Endodermal cell (in vitro differentiated cells): ENCODE measurements at regions not wholly inside any gene's neighbourhood (a gene's known extent, or its start where the extent isn't known, plus 50 kb on each side); places are given as distances from the start of the nearest gene placed in this dataset.

Experiments used
- DNase-seq: peaks from one replicate; pipeline ENCODE4 v3.0.0-alpha.2; 2017
- H3K27ac ChIP-seq: 2 replicates; pipeline ENCODE4 v1.5.1; 2013; ENCODE audit warnings: mild to moderate bottlenecking, low read depth, low read length, moderate library complexity
- H3K27me3 ChIP-seq: 2 replicates; pipeline ENCODE4 v1.6.1; 2013; ENCODE audit warnings: mild to moderate bottlenecking, low read length, moderate library complexity; ENCODE audit not compliant: insufficient read depth, control insufficient read depth, poor library complexity, severe bottlenecking
- H3K36me3 ChIP-seq: 2 replicates; pipeline ENCODE4 v1.7.0; 2013; ENCODE audit warnings: mild to moderate bottlenecking, low read length, moderate library complexity; ENCODE audit not compliant: control insufficient read depth, insufficient read depth
- H3K4me1 ChIP-seq: one replicate; pipeline ENCODE4 v1.7.0; 2013; ENCODE audit warnings: low read length; ENCODE audit not compliant: control insufficient read depth, insufficient read depth
- H3K4me3 ChIP-seq: 2 replicates; pipeline ENCODE4 v1.5.1; 2013; ENCODE audit warnings: mild to moderate bottlenecking, low read length, moderate library complexity
- H3K9ac ChIP-seq: 2 replicates; pipeline ENCODE4 v1.6.1; 2013; ENCODE audit warnings: mild to moderate bottlenecking, low read length, moderate library complexity; ENCODE audit not compliant: poor library complexity, severe bottlenecking; ENCODE audit errors: extremely low read depth
- H3K9me3 ChIP-seq: 2 replicates; pipeline ENCODE4 v1.6.1; 2013; ENCODE audit warnings: mild to moderate bottlenecking, low read length, moderate library complexity; ENCODE audit not compliant: control insufficient read depth
- H3K27ac Mint-ChIP-seq: 2 replicates; pipeline ENCODE4 v1.8.0; 2020; ENCODE audit warnings: mixed read lengths
- H3K27me3 Mint-ChIP-seq: 2 replicates; pipeline ENCODE4 v1.8.0; 2021; ENCODE audit warnings: mild to moderate bottlenecking, mixed read lengths; ENCODE audit not compliant: insufficient read depth
- H3K36me3 Mint-ChIP-seq: 2 replicates; pipeline ENCODE4 v1.8.0; 2020; ENCODE audit warnings: low read depth, mixed read lengths
- H3K4me1 Mint-ChIP-seq: 2 replicates; pipeline ENCODE4 v1.8.0; 2020; ENCODE audit warnings: mixed read lengths
- H3K4me3 Mint-ChIP-seq: 2 replicates; pipeline ENCODE4 v1.8.0; 2020; ENCODE audit warnings: mild to moderate bottlenecking, moderate library complexity, mixed read lengths
- H3K9me3 Mint-ChIP-seq: 2 replicates; pipeline ENCODE4 v1.8.0; 2020; ENCODE audit warnings: mild to moderate bottlenecking, mixed read lengths
- CTCF ChIP-seq: fragments of 200-600 bp; sonication (generic); conservative IDR thresholded peaks from 2 replicates; pipeline ENCODE4 v1.5.0; 2021; ENCODE audit warnings: antibody characterized with exemption, mild to moderate bottlenecking
- WGBS, 2 experiments: methylation state at CpG; one replicate each; pipeline versions ENCODE4 v1.1.5 to v1.1.7; 2013; ENCODE audit warnings: missing lambda C conversion rate in 2 of 2, mixed read lengths in 1 of 2; ENCODE audit not compliant: insufficient coverage in 1 of 2, insufficient read length in 1 of 2; 5-methylcytosine and 5-hydroxymethylcytosine counted together

GRCh38 chr14:100410056-100410565 is 87.0 kb downstream of the SLC25A47 start:
- Mint-ChIP-seq H3K27me3 (peaks cover 27% of the 10 kb centered on the region), H3K4me1 (peaks cover 22% of the 10 kb centered on the region), H3K36me3 (no peaks in the 10 kb centered on the region), H3K27ac (no peak overlapping the region), H3K9me3 (no peaks in the 10 kb centered on the region), H3K4me3 (no peak overlapping the region)
- Histone ChIP-seq H3K9me3 (no peaks in the 10 kb centered on the region), H3K9ac (no peak overlapping the region), H3K27ac (no peak overlapping the region), H3K36me3 (no peaks in the 10 kb centered on the region), H3K27me3 (no peaks in the 10 kb centered on the region), H3K4me3 (no peak overlapping the region), H3K4me1 (peaks cover 3% of the 10 kb centered on the region)
- no peak for TF ChIP-seq CTCF
- DNase-seq = peak; percentile 72
- 48 to 52% methylated on average over 5 to 8 of the region's 8 CpGs for WGBS, 2 experiments

- Mint-ChIP-seq H3K4me1 (peaks cover 21% of the 10 kb centered on the region), H3K4me3 (no peak overlapping the region), H3K27ac (no peak overlapping the region), H3K9me3 (no peaks in the 10 kb centered on the region), H3K36me3 (no peaks in the 10 kb centered on the region), H3K27me3 (peaks cover 30% of the 10 kb centered on the region)
- H3K36me3 ChIP-seq = no peaks in the 10 kb centered on the region
- H3K9me3 ChIP-seq = no peaks in the 10 kb centered on the region
- no peak overlapping the region for H3K9ac ChIP-seq
- H3K27ac ChIP-seq = no peak overlapping the region
- no peak overlapping the region for H3K4me3 ChIP-seq
- H3K4me1 ChIP-seq = peaks cover 3% of the 10 kb centered on the region
- H3K27me3 ChIP-seq = no peaks in the 10 kb centered on the region
- WGBS, 2 experiments = 92 to 96% methylated on average over 7 of the region's 7 CpGs
- no peak for TF ChIP-seq CTCF
- DNase-seq = no peak
Measured at GRCh38 chr14:100413699-100414098, 90.6 kb downstream of the SLC25A47 start.

- DNase-seq = no peak
- H3K27me3 ChIP-seq = no peaks in the 10 kb centered on the region
- Mint-ChIP-seq H3K4me3 (no peak overlapping the region), H3K27ac (no peak overlapping the region), H3K36me3 (peaks cover 2% of the 10 kb centered on the region), H3K27me3 (peaks cover 29% of the 10 kb centered on the region), H3K4me1 (peaks cover 9% of the 10 kb centered on the region), H3K9me3 (no peaks in the 10 kb centered on the region)
- H3K4me1 ChIP-seq = peaks cover 1% of the 10 kb centered on the region
- 88 to 95% methylated on average over 3 of the region's 3 CpGs for WGBS, 2 experiments
- no peak for TF ChIP-seq CTCF
- no peak overlapping the region for H3K4me3 ChIP-seq
- no peaks in the 10 kb centered on the region for H3K36me3 ChIP-seq
- H3K27ac ChIP-seq = no peak overlapping the region
- no peak overlapping the region for H3K9ac ChIP-seq
- H3K9me3 ChIP-seq = no peaks in the 10 kb centered on the region
Measured at GRCh38 chr14:100415226-100415625, 92.1 kb downstream of the SLC25A47 start.
